DOHH2 (cell line): ENCODE measurements at regions not wholly inside any gene's neighbourhood (a gene's known extent, or its start where the extent isn't known, plus 50 kb on each side); places are given as distances from the start of the nearest gene placed in this dataset.

Experiments used
- H3F3A ChIP-seq: fragments of 200-600 bp; sonication (generic), shearing (Covaris generic); 2 replicates; pipeline ENCODE4 v1.6.0; 2016; ENCODE audit warnings: antibody characterized with exemption, mild to moderate bottlenecking; ENCODE audit not compliant: control insufficient read depth, insufficient read depth
- H3K27ac ChIP-seq: fragments of 200-600 bp; sonication (generic); 2 replicates; pipeline ENCODE4 v1.5.1; 2014; ENCODE audit warnings: low read depth, mild to moderate bottlenecking, low read length, moderate library complexity
- H3K27me3 ChIP-seq: fragments of 200-600 bp; sonication (generic); 2 replicates; pipeline ENCODE4 v1.6.1; 2014; ENCODE audit warnings: mild to moderate bottlenecking, low read length, mixed read lengths; ENCODE audit not compliant: control insufficient read depth
- H3K36me3 ChIP-seq: fragments of 200-600 bp; sonication (generic); 2 replicates; pipeline ENCODE4 v1.6.1; 2014; ENCODE audit warnings: mild to moderate bottlenecking, low read length, moderate library complexity, mixed read lengths; ENCODE audit not compliant: control insufficient read depth
- H3K4me1 ChIP-seq: fragments of 200-600 bp; sonication (generic); 2 replicates; pipeline ENCODE4 v1.6.1; 2014; ENCODE audit warnings: mild to moderate bottlenecking, low read length, mixed read lengths; ENCODE audit not compliant: control insufficient read depth
- H3K4me2 ChIP-seq: fragments of 200-600 bp; sonication (generic); 2 replicates; pipeline ENCODE4 v1.6.0; 2014; ENCODE audit warnings: mild to moderate bottlenecking, low read length, moderate library complexity
- H3K4me3 ChIP-seq: fragments of 200-600 bp; sonication (generic); 2 replicates; pipeline ENCODE4 v1.5.1; 2014; ENCODE audit warnings: mild to moderate bottlenecking, low read length, mixed read lengths
- H3K79me2 ChIP-seq: fragments of 200-600 bp; sonication (generic); 2 replicates; pipeline ENCODE4 v1.6.1; 2014; ENCODE audit warnings: mild to moderate bottlenecking, low read length, mixed read lengths; ENCODE audit not compliant: control insufficient read depth
- H3K9me2 ChIP-seq: fragments of 200-600 bp; sonication (generic); replicated peaks from 2 replicates; pipeline ENCODE4 v1.6.1; 2014; ENCODE audit warnings: mild to moderate bottlenecking, low read length, mixed read lengths; ENCODE audit not compliant: control insufficient read depth
- H3K9me3 ChIP-seq: fragments of 200-600 bp; sonication (generic); 2 replicates; pipeline ENCODE4 v1.6.1; 2014; ENCODE audit warnings: antibody characterized with exemption, low read length, mixed read lengths; ENCODE audit not compliant: control insufficient read depth, insufficient read depth
- H4K20me1 ChIP-seq: fragments of 200-600 bp; sonication (generic); 2 replicates; pipeline ENCODE4 v1.6.0; 2014; ENCODE audit warnings: low read depth, mild to moderate bottlenecking, antibody characterized with exemption, low read length, moderate library complexity; ENCODE audit not compliant: control insufficient read depth, insufficient read depth
- EZH2phosphoT487 ChIP-seq: fragments of 200-600 bp; sonication (generic); IDR thresholded peaks from 2 replicates; pipeline ENCODE4 v1.6.1; 2017; ENCODE audit warnings: borderline replicate concordance, mild to moderate bottlenecking, antibody characterized with exemption, low read length, moderate library complexity, mixed read lengths
- TF ChIP-seq, protein P1 (sequence below): fragments of 200-600 bp; sonication (generic); IDR thresholded peaks from one replicate; pipeline ENCODE4 v1.5.1; 2014; ENCODE audit warnings: antibody characterized with exemption, mild to moderate bottlenecking, low read depth, low read length; ENCODE audit not compliant: poor library complexity, severe bottlenecking

- Histone ChIP-seq H3K27ac (no peak overlapping the region), H3K9me3 (no peaks in the 10 kb centered on the region), H3K27me3 (peaks cover 2% of the 10 kb centered on the region; the same call in 1 of the 2 replicates), H3K79me2 (no peaks in the 10 kb centered on the region), H3K36me3 (no peaks in the 10 kb centered on the region), H3K4me2 (no peak overlapping the region), H4K20me1 (no peaks in the 10 kb centered on the region), H3F3A (no peaks in the 10 kb centered on the region), H3K9me2 (no peaks in the 10 kb centered on the region), H3K4me1 (no peaks in the 10 kb centered on the region), H3K4me3 (no peak overlapping the region)
- TF ChIP-seq EZH2phosphoT487, result no peak
- TF ChIP-seq, protein P1, sequence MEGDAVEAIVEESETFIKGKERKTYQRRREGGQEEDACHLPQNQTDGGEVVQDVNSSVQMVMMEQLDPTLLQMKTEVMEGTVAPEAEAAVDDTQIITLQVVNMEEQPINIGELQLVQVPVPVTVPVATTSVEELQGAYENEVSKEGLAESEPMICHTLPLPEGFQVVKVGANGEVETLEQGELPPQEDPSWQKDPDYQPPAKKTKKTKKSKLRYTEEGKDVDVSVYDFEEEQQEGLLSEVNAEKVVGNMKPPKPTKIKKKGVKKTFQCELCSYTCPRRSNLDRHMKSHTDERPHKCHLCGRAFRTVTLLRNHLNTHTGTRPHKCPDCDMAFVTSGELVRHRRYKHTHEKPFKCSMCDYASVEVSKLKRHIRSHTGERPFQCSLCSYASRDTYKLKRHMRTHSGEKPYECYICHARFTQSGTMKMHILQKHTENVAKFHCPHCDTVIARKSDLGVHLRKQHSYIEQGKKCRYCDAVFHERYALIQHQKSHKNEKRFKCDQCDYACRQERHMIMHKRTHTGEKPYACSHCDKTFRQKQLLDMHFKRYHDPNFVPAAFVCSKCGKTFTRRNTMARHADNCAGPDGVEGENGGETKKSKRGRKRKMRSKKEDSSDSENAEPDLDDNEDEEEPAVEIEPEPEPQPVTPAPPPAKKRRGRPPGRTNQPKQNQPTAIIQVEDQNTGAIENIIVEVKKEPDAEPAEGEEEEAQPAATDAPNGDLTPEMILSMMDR, result no peak
Measured at GRCh38 chr1:168970926-168971659, 135.4 kb upstream of the ATP1B1 start.

DNA sequence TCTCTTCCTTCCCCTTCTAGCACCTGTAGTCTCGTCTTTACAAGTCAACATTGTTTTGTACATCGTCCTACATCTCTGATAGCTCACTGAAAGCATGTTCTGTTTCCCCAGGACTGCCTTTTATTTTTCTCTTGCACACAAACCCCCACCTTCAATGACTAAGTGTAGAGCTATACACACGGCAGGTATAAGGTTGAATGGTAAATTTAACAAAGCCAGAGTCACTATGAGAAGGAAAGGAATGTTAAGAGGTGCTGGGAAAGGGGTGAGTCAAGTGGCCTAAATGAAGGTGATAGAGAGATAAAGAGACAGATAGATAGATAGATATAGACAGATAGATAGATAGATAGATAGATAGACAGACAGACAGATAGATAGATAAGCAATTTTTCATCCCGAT is 134.3 kb upstream of the ATP1B1 start:
- Histone ChIP-seq H4K20me1 (no peaks in the 10 kb centered on the region), H3K27ac (no peak overlapping the region), H3K4me2 (no peak overlapping the region), H3K27me3 (peaks cover 2% of the 10 kb centered on the region; the same call in 1 of the 2 replicates), H3K36me3 (no peaks in the 10 kb centered on the region), H3F3A (no peaks in the 10 kb centered on the region), H3K9me3 (no peaks in the 10 kb centered on the region), H3K9me2 (no peaks in the 10 kb centered on the region), H3K79me2 (no peaks in the 10 kb centered on the region), H3K4me1 (no peaks in the 10 kb centered on the region), H3K4me3 (no peak overlapping the region)
- TF ChIP-seq, protein P1, result no peak
- TF ChIP-seq EZH2phosphoT487, result no peak

DNA sequence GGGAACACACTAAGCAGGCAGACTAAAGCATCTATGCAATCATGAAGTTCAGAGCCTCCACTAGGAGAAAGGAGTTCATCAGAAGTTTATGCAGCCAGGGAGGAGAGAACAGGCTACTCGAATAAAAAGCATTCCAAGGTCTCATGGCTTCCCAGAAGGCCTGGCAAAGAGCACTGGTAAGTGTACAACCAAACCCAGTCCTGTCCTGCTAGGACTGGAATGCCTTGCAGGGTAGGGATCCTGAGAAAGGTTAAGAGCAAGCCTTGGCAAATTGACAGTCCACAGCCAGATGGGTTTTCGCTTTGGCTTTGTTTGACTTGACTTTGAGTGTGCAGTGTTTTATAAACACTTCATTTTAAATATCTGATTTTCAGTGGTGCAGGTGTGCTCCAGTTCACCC is 133.6 kb upstream of the ATP1B1 start:
- Histone ChIP-seq H3K9me2 (no peaks in the 10 kb centered on the region), H3K4me1 (no peaks in the 10 kb centered on the region), H3F3A (no peaks in the 10 kb centered on the region), H3K36me3 (no peaks in the 10 kb centered on the region), H3K9me3 (no peaks in the 10 kb centered on the region), H3K4me2 (no peak overlapping the region), H3K79me2 (no peaks in the 10 kb centered on the region), H4K20me1 (no peaks in the 10 kb centered on the region), H3K27me3 (peaks cover 2% of the 10 kb centered on the region; the same call in 1 of the 2 replicates), H3K4me3 (no peak overlapping the region), H3K27ac (no peak overlapping the region)
- TF ChIP-seq, protein P1, result no peak
- no peak for TF ChIP-seq EZH2phosphoT487
